Stimulated activated naive CD8-positive, alpha-beta T cell treated with anti-CD3 and anti-CD28 coated beads, Interleukin-15, Interleukin-2, amounts not matched to agents 100 ng/mL and 50 ng/mL, for 24 hours (primary cell): ENCODE measurements at regions not wholly inside any gene's neighbourhood (a gene's known extent, or its start where the extent isn't known, plus 50 kb on each side); places are given as distances from the start of the nearest gene placed in this dataset.

Source experiments
- H3K27ac Mint-ChIP-seq: one replicate; pipeline ENCODE4 v1.8.0; 2021; ENCODE audit warnings: mild to moderate bottlenecking, mixed read lengths
- H3K27me3 Mint-ChIP-seq: one replicate; pipeline ENCODE4 v1.8.0; 2021; ENCODE audit warnings: mixed read lengths
- H3K36me3 Mint-ChIP-seq: one replicate; pipeline ENCODE4 v1.8.0; 2021; ENCODE audit warnings: low read depth, mixed read lengths
- H3K4me1 Mint-ChIP-seq: one replicate; pipeline ENCODE4 v1.8.0; 2021; ENCODE audit warnings: low read depth, mixed read lengths
- H3K4me3 Mint-ChIP-seq: one replicate; pipeline ENCODE4 v1.8.0; 2021; ENCODE audit warnings: mild to moderate bottlenecking, mixed read lengths
- H3K9me3 Mint-ChIP-seq: one replicate; pipeline ENCODE4 v1.8.0; 2021; ENCODE audit warnings: mixed read lengths

DNA sequence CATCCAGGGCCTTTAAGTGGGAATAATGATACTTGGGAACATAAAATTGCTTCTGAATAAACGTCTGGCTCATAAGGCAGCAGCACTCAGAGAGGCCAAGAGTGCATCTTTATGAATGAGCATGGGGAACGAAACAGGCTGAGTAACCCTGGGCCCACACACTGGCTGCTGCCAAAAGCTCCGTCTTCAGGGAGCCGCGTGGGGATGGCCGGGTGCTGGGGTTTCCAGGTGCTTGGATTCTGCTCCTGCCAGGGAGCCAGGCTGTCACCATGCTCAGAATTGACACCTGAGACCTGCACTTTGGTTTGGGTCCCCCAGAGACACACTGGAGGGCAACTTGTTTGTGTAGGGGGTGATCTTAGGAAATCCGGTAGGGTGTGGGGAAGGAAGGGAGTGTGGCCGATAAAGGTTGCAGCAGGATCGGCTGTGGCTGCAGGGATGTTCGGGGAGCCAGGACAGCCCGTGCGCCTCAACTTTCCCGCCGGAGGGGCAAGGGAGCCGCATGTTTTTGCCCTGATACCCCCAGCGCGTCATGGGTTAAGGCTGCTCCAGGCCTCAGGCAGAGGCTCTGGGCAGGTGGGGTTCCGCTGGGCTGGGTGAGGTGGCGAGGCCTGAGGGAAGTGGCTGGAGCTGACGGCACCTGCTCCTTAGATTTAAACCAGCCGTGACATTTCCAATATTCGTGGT is 101.8 kb downstream of the YTHDF1 start:
- Mint-ChIP-seq H3K4me1 (no peaks in the 10 kb centered on the region), H3K4me3 (no peak overlapping the region), H3K9me3 (peaks cover 10% of the 10 kb centered on the region), H3K27ac (no peak overlapping the region), H3K27me3 (peaks cover 34% of the 10 kb centered on the region), H3K36me3 (no peaks in the 10 kb centered on the region)

DNA sequence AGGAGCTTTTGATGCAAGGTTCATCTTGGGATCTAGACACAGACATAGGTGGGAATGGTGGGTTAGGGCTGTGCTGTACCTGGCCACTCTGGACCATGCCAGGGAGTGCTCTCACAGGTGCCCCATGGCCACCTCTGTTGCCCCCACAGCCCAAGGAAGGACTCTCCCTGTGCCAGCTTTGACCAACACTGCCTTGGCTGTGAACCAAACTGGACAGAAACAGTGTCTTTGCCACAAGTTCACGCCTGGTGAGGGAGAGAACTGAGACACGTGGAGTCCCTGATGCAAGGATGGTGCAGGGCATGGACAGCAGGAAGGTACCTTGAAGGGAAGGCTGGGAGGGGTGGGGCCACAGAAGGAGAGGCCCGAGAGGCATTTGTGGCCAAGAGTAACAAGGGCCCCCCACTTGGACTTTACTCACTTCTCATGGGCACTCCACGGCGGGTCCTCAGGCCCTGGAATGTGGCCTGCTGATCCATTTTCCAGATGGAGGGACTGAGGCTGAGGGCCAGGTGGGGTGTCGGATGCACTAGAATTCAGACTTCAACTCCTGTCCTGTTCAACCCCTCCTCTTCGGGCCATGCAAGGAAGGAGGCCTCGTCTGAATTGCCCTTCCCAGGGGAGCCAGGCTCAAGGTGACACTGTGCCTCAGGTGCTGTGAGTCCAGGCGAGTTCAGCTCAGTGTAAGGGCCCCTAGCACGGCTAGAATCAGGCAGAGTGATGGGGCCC is 103.3 kb downstream of the YTHDF1 start:
- no peak overlapping the region for H3K4me3 Mint-ChIP-seq
- H3K9me3 Mint-ChIP-seq, result peaks cover 10% of the 10 kb centered on the region
- H3K4me1 Mint-ChIP-seq, result no peaks in the 10 kb centered on the region
- H3K27me3 Mint-ChIP-seq, result peaks cover 34% of the 10 kb centered on the region
- H3K36me3 Mint-ChIP-seq, result no peaks in the 10 kb centered on the region
- H3K27ac Mint-ChIP-seq, result no peak overlapping the region

DNA sequence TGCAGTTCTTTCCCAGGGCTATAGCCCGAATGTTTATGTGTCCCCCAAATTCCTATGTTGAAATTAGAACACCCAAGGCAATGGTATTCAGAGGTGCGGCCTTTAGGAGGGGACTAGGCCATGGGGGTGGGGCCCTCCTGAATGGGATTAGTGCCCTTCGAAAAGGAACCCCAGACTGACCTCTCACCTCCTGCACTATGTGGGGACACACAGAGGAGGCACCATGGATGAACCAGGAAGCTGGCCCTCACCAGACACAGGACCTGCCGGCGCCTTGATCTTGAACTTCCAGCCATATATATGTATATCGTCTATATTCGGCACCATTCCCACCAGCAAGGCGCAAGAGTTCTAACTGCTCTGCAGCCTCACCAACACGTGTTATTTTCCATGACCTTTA is 101.5 kb upstream of the BHLHE23 start:
- H3K4me3 Mint-ChIP-seq, result no peak overlapping the region
- H3K9me3 Mint-ChIP-seq, result peaks cover 10% of the 10 kb centered on the region

DNA sequence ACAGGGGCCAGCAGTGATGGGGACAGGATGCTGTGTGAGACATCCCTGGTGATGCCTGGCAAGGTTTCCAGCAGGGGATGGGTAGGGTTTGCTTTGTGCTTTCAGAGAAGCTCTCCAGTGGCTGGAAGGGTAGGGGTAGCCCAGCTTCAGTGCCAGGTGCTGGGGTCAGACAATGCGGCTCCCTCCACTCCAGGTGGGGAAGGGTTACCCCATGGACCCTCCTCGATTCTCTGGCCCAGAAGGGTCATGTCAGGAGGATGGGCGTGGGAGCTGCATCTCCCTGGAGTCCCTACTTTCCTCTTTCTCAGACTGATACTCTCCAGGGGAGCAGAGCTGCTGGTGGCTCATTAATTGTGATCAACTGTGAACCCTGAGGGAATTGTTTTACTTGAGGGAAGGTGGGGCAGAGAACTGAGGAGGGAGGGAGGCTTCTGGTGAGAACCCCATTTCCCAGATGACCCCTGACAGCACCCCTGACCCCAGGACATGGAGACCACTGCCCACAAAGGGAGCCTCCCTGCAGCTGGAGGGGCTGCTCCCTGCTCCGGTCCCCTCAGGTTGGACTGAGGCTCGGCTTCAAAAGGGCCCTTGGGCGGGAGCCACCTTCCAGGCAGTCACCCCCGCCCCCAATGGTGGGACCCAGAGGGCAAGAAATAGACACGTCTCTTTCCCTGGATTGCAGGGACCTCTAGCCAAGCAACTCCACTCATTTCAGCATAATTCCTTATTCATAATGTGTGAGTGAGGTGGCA is 100.9 kb upstream of the BHLHE23 start:
- no peaks in the 10 kb centered on the region for H3K4me1 Mint-ChIP-seq
- H3K4me3 Mint-ChIP-seq, result no peak overlapping the region
- no peak overlapping the region for H3K27ac Mint-ChIP-seq
- H3K9me3 Mint-ChIP-seq, result peaks cover 10% of the 10 kb centered on the region
- H3K36me3 Mint-ChIP-seq, result no peaks in the 10 kb centered on the region
- H3K27me3 Mint-ChIP-seq, result no peaks in the 10 kb centered on the region

More for the DNA sequence above, 101.5 kb upstream of the BHLHE23 start:
- Mint-ChIP-seq H3K27ac (no peak overlapping the region), H3K4me1 (no peaks in the 10 kb centered on the region), H3K36me3 (no peaks in the 10 kb centered on the region), H3K27me3 (no peaks in the 10 kb centered on the region)

DNA sequence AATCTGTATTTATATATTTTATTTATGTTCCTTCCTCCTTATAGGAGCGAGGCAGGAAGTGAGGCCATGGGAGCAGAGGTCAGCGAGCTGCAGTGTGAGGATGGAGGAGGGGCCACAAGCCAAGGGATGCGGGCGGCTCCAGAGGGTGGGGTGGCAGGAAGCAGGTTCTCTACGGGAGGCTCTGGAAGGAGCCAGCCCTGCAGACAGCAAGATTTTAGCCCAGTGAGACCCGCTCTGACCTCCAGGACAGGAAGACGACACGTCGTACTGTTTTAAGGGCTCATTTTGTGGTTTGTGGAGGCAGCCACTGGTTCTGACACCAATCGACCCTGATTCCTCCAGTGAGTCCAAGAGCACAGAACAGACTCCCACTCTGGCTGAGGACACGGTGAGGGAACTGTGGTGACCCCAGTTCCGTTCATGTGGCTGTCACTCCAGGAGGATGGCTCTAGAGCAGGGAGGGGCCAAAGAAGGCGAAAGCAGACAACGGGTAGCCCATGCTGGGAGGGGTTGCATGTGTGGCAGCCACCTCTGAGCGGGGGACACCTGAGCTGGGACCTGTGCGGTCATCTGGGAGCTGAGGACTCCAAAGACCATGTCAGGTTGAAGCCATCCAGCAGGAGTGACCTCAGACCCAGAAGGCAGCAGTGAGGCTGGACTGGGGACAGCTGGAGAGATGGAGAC is 100.1 kb upstream of the BHLHE23 start:
- Mint-ChIP-seq H3K27ac (no peak overlapping the region), H3K27me3 (no peaks in the 10 kb centered on the region), H3K4me1 (peaks cover 2% of the 10 kb centered on the region), H3K4me3 (no peak overlapping the region), H3K36me3 (no peaks in the 10 kb centered on the region), H3K9me3 (peaks cover 6% of the 10 kb centered on the region)

DNA sequence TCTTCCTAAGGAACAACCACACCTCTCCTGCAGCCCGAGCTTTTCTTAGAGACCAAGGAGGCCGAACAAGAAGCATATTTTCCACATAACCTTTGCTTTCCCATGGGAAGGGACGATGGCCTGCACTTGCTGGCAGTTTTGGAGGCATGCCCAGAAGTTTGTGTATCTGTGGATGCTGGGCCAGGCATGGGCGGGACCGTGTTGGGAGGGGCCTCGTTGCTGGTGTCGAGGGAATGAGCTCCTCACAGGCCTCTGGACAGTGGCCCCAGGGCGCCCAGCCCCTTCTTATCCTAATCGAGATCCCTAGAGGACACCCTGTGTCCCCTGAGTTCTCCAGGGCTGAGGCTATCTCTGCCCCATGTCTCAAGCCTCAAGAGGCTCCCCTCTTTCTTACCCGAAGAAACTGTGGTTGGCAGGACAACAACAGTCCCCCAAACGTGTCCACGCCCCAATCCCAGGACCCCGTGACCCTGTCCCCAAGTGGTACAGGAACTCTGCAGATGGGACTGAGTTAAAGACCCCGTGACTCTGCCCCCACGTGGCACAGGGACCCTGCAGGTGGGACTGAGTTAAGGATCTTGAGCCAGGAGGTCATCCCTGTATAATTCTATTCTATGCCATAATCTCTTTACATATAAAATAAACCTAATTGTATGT is 99.5 kb upstream of the BHLHE23 start:
- H3K4me3 Mint-ChIP-seq, result no peak overlapping the region
- H3K4me1 Mint-ChIP-seq, result peaks cover 6% of the 10 kb centered on the region
- no peaks in the 10 kb centered on the region for H3K36me3 Mint-ChIP-seq
- no peaks in the 10 kb centered on the region for H3K27me3 Mint-ChIP-seq
- no peak overlapping the region for H3K27ac Mint-ChIP-seq
- H3K9me3 Mint-ChIP-seq, result no peaks in the 10 kb centered on the region

DNA sequence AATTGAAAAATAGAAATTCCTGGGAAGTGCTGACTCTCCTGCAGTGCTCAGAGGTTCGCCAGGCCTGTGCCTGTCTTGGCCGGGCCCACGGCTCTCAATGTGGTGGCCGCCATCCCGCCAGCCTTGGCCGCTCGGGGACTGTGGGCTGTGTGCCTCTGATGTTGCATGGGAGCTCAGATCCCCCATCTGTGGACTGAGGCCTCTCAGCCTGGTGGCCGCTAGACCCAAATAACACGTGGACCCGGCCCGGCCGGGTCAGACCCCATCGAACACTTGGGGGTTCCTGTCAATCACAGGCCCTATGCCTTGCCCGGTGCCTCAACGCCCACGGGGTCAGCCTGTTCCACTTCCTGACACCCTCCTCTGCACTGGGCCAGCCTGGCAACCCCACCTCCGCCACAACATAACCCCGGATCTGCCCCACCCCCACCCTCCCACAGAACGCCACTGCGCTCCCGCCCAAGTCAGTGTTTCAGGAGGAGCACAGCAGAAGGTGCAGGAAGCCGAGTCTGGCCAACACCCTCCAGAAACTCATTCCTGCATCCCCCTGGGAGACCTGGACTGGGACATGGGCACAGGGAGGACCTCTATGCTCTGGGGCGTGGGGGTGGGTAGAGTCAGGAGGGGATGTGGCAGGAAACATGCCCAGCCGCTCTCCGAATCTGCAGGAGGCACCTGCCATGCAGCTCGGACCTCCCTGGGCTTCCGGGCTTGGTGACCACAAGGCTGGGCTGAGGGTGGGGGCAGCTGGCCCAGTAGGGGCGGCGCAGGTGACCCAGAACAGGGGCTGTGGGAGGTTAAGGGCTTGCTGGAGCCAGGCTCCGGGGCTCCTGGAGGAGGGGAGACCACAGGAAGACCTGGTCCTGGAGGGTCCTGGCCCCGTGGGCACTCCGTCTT is 98.7 kb upstream of the BHLHE23 start:
- no peak overlapping the region for H3K27ac Mint-ChIP-seq
- no peaks in the 10 kb centered on the region for H3K9me3 Mint-ChIP-seq
- no peak overlapping the region for H3K4me3 Mint-ChIP-seq
- no peaks in the 10 kb centered on the region for H3K27me3 Mint-ChIP-seq
- peaks cover 6% of the 10 kb centered on the region for H3K4me1 Mint-ChIP-seq
- H3K36me3 Mint-ChIP-seq, result no peaks in the 10 kb centered on the region

DNA sequence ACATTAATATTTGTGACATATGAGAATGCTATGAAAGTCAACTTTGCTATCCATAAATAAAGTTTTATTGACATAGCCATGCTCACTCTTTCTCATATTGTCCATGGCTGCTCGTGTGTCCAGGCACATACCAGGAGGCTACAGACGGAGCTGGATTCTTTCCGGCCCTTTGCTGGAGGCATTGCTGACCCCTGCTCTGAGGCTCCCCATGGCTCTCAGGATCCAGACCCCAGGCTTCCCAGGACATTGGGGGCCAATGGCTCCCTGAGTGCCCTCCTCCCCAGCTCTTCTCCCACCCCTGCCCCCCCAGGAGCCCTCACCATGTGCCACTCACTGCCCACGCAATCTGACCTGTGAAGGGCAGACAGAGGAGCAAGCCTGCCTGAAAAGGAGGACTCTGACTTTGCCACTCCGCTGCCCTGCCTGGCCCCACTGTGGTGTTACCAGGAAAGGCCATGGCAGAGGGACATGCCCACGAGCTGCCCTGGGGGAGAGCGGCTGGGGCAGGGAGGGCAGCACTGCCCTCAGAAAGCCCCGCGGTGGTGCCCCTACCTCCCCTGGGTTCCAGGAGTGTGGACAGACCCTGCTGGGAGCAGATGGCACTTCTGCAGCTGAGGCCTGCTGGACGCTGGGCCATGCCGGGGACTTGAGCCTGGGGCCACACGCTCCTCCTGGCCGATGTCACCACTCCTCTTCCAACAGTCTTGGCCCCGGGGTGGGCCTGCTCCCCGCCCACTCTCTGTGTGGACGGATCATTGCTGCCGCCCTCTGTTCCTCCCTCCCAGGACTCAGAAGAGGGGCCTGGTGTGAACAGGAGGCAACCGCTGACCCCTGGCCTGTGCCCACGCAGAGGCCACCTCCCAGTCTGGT is 97.8 kb upstream of the BHLHE23 start:
- no peaks in the 10 kb centered on the region for H3K27me3 Mint-ChIP-seq
- no peaks in the 10 kb centered on the region for H3K36me3 Mint-ChIP-seq
- H3K9me3 Mint-ChIP-seq, result no peaks in the 10 kb centered on the region
- H3K4me1 Mint-ChIP-seq, result peaks cover 6% of the 10 kb centered on the region
- peak overlapping the region; percentile 43 for H3K4me3 Mint-ChIP-seq
- H3K27ac Mint-ChIP-seq, result no peak overlapping the region

DNA sequence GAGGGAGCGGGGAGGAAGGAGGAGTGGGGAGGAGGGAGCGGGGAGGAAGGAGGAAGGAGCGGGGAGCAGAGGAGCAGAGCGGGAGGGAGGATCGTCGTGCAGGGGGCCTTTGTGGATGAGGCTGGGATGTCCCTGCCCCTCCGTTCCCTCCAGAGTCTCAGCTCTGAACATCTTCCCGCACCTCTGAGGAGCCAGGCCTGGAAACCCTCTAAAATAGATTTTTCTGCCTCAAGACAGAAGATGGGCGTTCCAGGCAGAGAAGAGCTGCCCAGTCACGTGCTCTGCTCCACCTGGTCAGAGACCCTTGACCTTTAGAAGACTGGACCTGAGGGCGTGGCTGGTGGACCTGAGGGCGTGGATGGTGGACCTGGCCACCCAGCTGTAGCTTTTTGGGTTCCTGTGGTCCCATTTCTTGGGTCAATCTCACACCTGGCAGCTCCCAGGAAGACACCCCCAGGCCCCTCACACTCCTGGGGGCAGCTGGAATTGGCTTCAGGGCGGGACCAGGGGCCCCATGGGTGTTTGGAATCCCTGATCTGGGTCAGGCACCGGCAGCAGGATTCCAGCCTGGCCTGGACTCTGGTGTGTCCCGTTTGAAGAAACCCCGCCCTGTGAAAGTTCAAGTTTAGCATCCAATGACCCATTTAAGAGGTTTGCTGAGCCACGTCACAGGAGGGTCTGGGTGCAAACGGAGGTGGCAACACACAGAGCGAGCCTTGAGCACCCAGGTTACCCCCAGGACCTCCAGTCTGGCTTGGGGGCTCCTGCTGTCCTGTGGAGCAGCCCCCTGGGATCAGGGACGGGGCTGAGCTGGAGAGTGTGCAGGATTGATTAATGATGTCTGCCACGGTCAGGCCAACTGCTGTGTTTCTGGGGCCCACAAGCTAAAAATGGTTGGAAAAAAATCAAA is 96.9 kb upstream of the BHLHE23 start:
- Mint-ChIP-seq H3K27me3 (no peaks in the 10 kb centered on the region), H3K9me3 (no peaks in the 10 kb centered on the region), H3K36me3 (no peaks in the 10 kb centered on the region), H3K4me1 (peaks cover 6% of the 10 kb centered on the region), H3K27ac (no peak overlapping the region), H3K4me3 (peak overlapping the region; percentile 43)

DNA sequence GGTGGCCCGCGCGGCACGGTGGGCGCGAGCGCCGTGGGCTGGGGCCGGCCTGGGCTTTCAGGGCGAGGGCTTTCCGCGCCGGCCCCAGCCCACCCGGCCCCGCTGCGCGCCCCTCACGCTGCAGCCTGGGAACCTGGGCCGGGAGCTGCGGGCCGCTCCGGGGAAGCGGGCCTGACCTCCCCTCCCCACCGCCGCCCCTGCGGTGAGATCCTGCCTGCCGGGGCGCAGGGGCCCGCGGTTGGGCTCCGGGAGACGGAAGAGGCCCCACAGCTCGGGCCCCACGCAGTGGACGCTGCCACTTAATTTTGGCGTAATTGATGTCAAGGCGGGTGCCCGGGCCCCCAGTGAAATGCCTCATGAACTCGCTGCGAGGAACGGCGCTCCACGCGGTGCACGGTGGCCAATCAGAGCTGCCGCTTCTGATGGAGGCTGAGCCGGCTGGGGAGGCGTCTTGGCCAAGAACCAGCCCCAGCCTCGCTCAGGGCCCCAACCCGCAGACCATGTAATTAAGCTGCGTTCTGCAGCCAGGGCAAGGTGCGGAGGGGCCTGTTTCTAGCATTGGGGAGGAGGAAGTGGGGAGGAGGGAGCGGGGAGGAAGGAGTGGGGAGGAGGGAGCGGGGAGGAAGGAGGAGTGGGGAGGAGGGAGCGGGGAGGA is 96.1 kb upstream of the BHLHE23 start:
- Mint-ChIP-seq H3K36me3 (no peaks in the 10 kb centered on the region), H3K9me3 (no peaks in the 10 kb centered on the region), H3K4me1 (peaks cover 6% of the 10 kb centered on the region), H3K4me3 (peak overlapping the region; percentile 79), H3K27me3 (no peaks in the 10 kb centered on the region), H3K27ac (peak overlapping the region; percentile 91)

DNA sequence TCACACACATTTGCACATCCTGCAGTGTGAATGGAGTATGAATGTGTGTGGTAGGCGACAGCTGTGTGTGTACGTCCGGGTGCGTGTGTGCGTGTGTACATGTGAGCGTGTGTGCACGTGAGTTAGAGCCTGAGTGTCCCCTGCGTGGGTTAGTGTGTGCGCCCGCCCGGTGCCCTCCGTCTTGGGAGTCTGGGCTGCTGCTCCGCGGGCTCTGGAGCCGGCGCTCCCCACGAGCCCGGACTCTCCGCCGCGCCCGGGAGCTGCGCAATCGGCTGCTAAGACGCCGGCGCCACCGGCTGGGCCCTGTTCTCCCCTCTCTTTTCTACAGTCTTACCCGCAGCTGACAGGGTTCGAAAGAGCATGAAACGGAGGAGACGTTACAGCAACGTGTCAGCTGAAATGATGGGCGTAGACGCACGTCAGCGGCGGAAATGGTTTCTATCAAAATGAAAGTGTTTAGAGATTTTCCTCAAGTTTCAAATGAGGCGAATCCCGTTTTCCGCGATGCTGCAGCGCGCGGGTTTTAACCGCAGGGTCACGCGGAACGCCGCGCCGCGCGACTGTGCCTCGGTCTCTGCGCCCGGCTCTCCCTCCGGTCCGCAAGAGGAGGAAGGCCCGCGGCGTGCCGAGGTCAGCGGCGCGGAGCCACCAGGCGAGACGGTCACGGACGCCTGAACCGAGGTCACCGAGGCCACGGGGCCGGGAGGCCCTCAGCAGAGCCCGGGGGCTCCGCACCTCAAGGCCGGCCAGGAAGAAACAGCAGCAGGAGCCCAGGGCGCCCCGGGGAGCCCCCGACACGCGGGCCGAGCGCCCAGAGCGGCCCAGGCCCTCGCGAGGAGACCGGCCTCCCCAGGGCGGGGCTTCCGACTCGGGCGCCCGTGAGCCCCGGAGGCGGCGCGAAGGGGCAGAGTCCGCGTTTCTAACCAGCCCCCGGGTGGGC is 95.3 kb upstream of the BHLHE23 start:
- Mint-ChIP-seq H3K27me3 (no peaks in the 10 kb centered on the region), H3K36me3 (no peaks in the 10 kb centered on the region), H3K4me1 (peaks cover 6% of the 10 kb centered on the region), H3K9me3 (no peaks in the 10 kb centered on the region), H3K4me3 (peak overlapping the region; percentile 83), H3K27ac (peak overlapping the region; percentile 81)
